ENCODE measurements at regions not wholly inside any gene's neighbourhood (a gene's known extent, or its start where the extent isn't known, plus 50 kb on each side); places are given as distances from the start of the nearest gene placed in this dataset.

- no peak for TF ChIP-seq EZH2phosphoT487 (IDR thresholded peaks at IDR 0.05; ENCODE audit: borderline replicate concordance, low read depth, low read length)
- TF ChIP-seq CTCF (conservative IDR thresholded peaks at IDR 0.05; ENCODE audit: low read length), result no peak
These were observed 242.3 kb downstream of the CAAP1 start for GRCh38 chr9:26650325-26650724.

Data from OCI-LY7 (cell line).